HepG2 (cell line): ENCODE measurements at regions not wholly inside any gene's neighbourhood (a gene's known extent, or its start where the extent isn't known, plus 50 kb on each side); places are given as distances from the start of the nearest gene placed in this dataset.

Experiments
- ATRX ChIP-seq: sonication (generic); formaldehyde crosslinking; IDR thresholded peaks from 2 replicates; pipeline ENCODE4 v1.4.0; 2020; ENCODE audit warnings: missing genetic modification reagents, borderline replicate concordance
- HNRNPUL1 ChIP-seq: fragments of 200-400 bp; formaldehyde crosslinking; IDR thresholded peaks from 2 replicates; pipeline ENCODE4 v1.6.1; 2017; ENCODE audit warnings: low read depth, mild to moderate bottlenecking, low read length, moderate library complexity
- KLF6 ChIP-seq: IDR thresholded peaks from 2 replicates; pipeline ENCODE4 v1.8.0; 2016; ENCODE audit warnings: missing biosample characterization, missing genetic modification reagents
- MAFK ChIP-seq, 2 experiments: IDR thresholded peaks in 1 of 2; conservative IDR thresholded peaks in 1 of 2; 2 replicates each; pipeline ENCODE4 v1.6.1; 2011; ENCODE audit warnings: improper control_type of control experiment in 2 of 2, low read length in 2 of 2
- MBNL3 ChIP-seq: fragments of 250-450 bp; sonication (Bioruptor Pico); conservative IDR thresholded peaks from 2 replicates; pipeline ENCODE4 v1.8.0; 2022; ENCODE audit warnings: mild to moderate bottlenecking, inconsistent platforms
- MED8 ChIP-seq: sonication (generic); formaldehyde crosslinking; IDR thresholded peaks from 2 replicates; pipeline ENCODE4 v1.8.1; 2023; ENCODE audit warnings: mild to moderate bottlenecking, missing genetic modification reagents; ENCODE audit not compliant: insufficient replicate concordance
- MLXIP ChIP-seq: sonication (generic); formaldehyde crosslinking; IDR thresholded peaks from 2 replicates; pipeline ENCODE4 v1.9.0; 2021; ENCODE audit warnings: missing genetic modification reagents, borderline replicate concordance
- NKX3-1 ChIP-seq: sonication (generic); formaldehyde crosslinking; IDR thresholded peaks from 2 replicates; pipeline ENCODE4 v1.5.0; 2020; ENCODE audit warnings: missing genetic modification reagents
- NR2F1 ChIP-seq, 2 experiments: fragments of 450-650 bp in 1 of 2; formaldehyde crosslinking in 1 of 2; IDR thresholded peaks; 2 replicates each; pipeline versions ENCODE4 v1.5.0 to v1.6.1; 2016 to 2020; ENCODE audit warnings: mild to moderate bottlenecking in 1 of 2, missing compliant biosample characterization in 1 of 2, missing genetic modification reagents in 1 of 2, moderate library complexity in 1 of 2
- PATZ1 ChIP-seq: sonication (generic); formaldehyde crosslinking; IDR thresholded peaks from 2 replicates; pipeline ENCODE4 v1.4.0; 2020; ENCODE audit warnings: missing genetic modification reagents
- POGK ChIP-seq: sonication (generic); formaldehyde crosslinking; conservative IDR thresholded peaks from 2 replicates; pipeline ENCODE4 v1.8.0; 2022; ENCODE audit warnings: mild to moderate bottlenecking, moderate library complexity, missing genetic modification reagents
- SNAPC5 ChIP-seq: sonication (generic); formaldehyde crosslinking; IDR thresholded peaks from 2 replicates; pipeline ENCODE4 v1.8.1; 2023; ENCODE audit warnings: mild to moderate bottlenecking, missing genetic modification reagents, borderline replicate concordance
- SOX6 ChIP-seq, 2 experiments: fragments of 450-650 bp in 1 of 2; sonication (generic) in 1 of 2; formaldehyde crosslinking in 1 of 2; IDR thresholded peaks; 2 replicates each; pipeline versions ENCODE4 v1.4.0 to v1.6.1; 2017 to 2020; ENCODE audit warnings: antibody characterized with exemption in 1 of 2, mild to moderate bottlenecking in 1 of 2, missing genetic modification reagents in 1 of 2
- ZFX ChIP-seq: sonication (generic); formaldehyde crosslinking; IDR thresholded peaks from 2 replicates; pipeline ENCODE4 v1.4.0; 2020; ENCODE audit warnings: mild to moderate bottlenecking, low read depth, missing genetic modification reagents, moderate library complexity
- ZNF556 ChIP-seq: sonication (generic); formaldehyde crosslinking; IDR thresholded peaks from 2 replicates; pipeline ENCODE4 v1.4.0; 2020; ENCODE audit warnings: mild to moderate bottlenecking, missing genetic modification reagents, borderline replicate concordance
- ZNF780A ChIP-seq: sonication (generic); formaldehyde crosslinking; IDR thresholded peaks from 2 replicates; pipeline ENCODE4 v1.8.0; 2022; ENCODE audit warnings: mild to moderate bottlenecking, missing genetic modification reagents, moderate library complexity
- ZSCAN29 ChIP-seq: sonication (generic); formaldehyde crosslinking; conservative IDR thresholded peaks from 2 replicates; pipeline ENCODE4 v1.4.0; 2020; ENCODE audit warnings: mild to moderate bottlenecking, missing genetic modification reagents
- ZSCAN31 ChIP-seq: sonication (generic); formaldehyde crosslinking; IDR thresholded peaks from 2 replicates; pipeline ENCODE4 v1.5.0; 2020; ENCODE audit warnings: low read depth, mild to moderate bottlenecking, missing genetic modification reagents
- ZSCAN5A ChIP-seq: sonication (generic); formaldehyde crosslinking; IDR thresholded peaks from 2 replicates; pipeline ENCODE4 v1.8.0; 2022; ENCODE audit warnings: mild to moderate bottlenecking, missing genetic modification reagents, borderline replicate concordance

GRCh38 chr10:59073456-59074053, 102.9 kb upstream of the PHYHIPL start (continued):
- peak; percentile 96 for TF ChIP-seq ZSCAN5A
- TF ChIP-seq ZFX (CRISPR knock-in tag) = peak; percentile 61
- TF ChIP-seq POGK (CRISPR knock-in tag) = 0 out of 2 replicates have a peak, but pooled peaks have one; percentile 44
- peak; percentile 62 for TF ChIP-seq PATZ1 (CRISPR knock-in tag)
- TF ChIP-seq MLXIP = 0 out of 2 replicates have a peak, but pooled peaks have one; percentile 37
- 0 out of 2 replicates have a peak, but pooled peaks have one; percentile 69 for TF ChIP-seq SNAPC5 (CRISPR knock-in tag)
- peak; percentile 47 to 83; a peak in 2 of 4 replicates for TF ChIP-seq NR2F1 (CRISPR knock-in tag; IDR thresholded peaks at IDR 0.05)
- peak; percentile 98 for TF ChIP-seq MED8 (CRISPR knock-in tag)
- TF ChIP-seq ATRX (CRISPR knock-in tag) = no peak
- TF ChIP-seq MAFK (conservative IDR thresholded peaks at IDR 0.05 in 1 of 2, IDR thresholded peaks at IDR 0.05 in 1 of 2; ENCODE audit: low read length in 2 of 2) = peak; percentile 77 to 87
- 0 out of 2 replicates have a peak, but pooled peaks have one; percentile 73 for TF ChIP-seq ZSCAN31
- no peak for TF ChIP-seq ZNF780A (CRISPR knock-in tag)
- TF ChIP-seq SOX6 (IDR thresholded peaks at IDR 0.05) = no peak
- peak; percentile 98 for TF ChIP-seq SOX6 (CRISPR knock-in tag; IDR thresholded peaks at IDR 0.05)
- TF ChIP-seq HNRNPUL1 = peak; percentile 99
- no peak for TF ChIP-seq MBNL3 (CRISPR knock-in tag)
- TF ChIP-seq NKX3-1 (CRISPR knock-in tag) = peak; percentile 91
- peak; percentile 18; the same call in 1 of the 2 replicates for TF ChIP-seq ZSCAN29 (CRISPR knock-in tag)
- TF ChIP-seq ZNF556 (CRISPR knock-in tag) = peak; percentile 61; the same call in 1 of the 2 replicates
- TF ChIP-seq KLF6 (CRISPR knock-in tag) = peak; percentile 84; the same call in 1 of the 2 replicates
